ENCODE measurements at regions not wholly inside any gene's neighbourhood (a gene's known extent, or its start where the extent isn't known, plus 50 kb on each side); places are given as distances from the start of the nearest gene placed in this dataset.

GRCh38 chr6:56002336-56002735 is 126.9 kb upstream of the BMP5 start:
- TF ChIP-seq CTCF (IDR thresholded peaks at IDR 0.05; ENCODE audit: low read depth, low read length, poor library complexity, severe bottlenecking) = no peak
- no peak for TF ChIP-seq EZH2phosphoT487 (IDR thresholded peaks at IDR 0.05; ENCODE audit: borderline replicate concordance, low read length)
